WERI-Rb-1 (cell line): ENCODE measurements at regions not wholly inside any gene's neighbourhood (a gene's known extent, or its start where the extent isn't known, plus 50 kb on each side); places are given as distances from the start of the nearest gene placed in this dataset.

ENCODE experiments used
- DNase-seq: peaks from one replicate; pipeline ENCODE4 v3.0.0-alpha.2; 2020
- H3K27ac ChIP-seq: fragments of 250-450 bp; sonication (Bioruptor Pico); 2 replicates; pipeline ENCODE4 v1.5.1; 2020; ENCODE audit warnings: mild to moderate bottlenecking, moderate library complexity
- H3K27me3 ChIP-seq: fragments of 250-450 bp; sonication (Bioruptor Pico); 2 replicates; pipeline ENCODE4 v1.5.1; 2021; ENCODE audit warnings: mild to moderate bottlenecking, low read depth, moderate library complexity; ENCODE audit not compliant: insufficient read depth, severe bottlenecking
- H3K36me3 ChIP-seq: fragments of 250-450 bp; sonication (Bioruptor Pico); 2 replicates; pipeline ENCODE4 v1.5.1; 2020; ENCODE audit warnings: mild to moderate bottlenecking, moderate library complexity
- H3K4me3 ChIP-seq: 2 replicates; pipeline ENCODE4 v1.5.1; 2011; ENCODE audit warnings: low read depth, mild to moderate bottlenecking, control low read depth, low read length
- H3K9me3 ChIP-seq: fragments of 250-450 bp; sonication (Bioruptor Pico); 2 replicates; pipeline ENCODE4 v1.5.1; 2021; ENCODE audit warnings: mild to moderate bottlenecking, moderate library complexity; ENCODE audit not compliant: severe bottlenecking
- TF ChIP-seq, protein P1 (sequence below): IDR thresholded peaks from 2 replicates; pipeline ENCODE4 v1.5.1; 2011; ENCODE audit warnings: low read depth, mild to moderate bottlenecking, control low read depth, inconsistent platforms, low read length

GRCh38 chr6:40695750-40696415, 108.7 kb upstream of the LRFN2 start:
- no peak for DNase-seq
- no peak overlapping the region for H3K4me3 ChIP-seq

DNA sequence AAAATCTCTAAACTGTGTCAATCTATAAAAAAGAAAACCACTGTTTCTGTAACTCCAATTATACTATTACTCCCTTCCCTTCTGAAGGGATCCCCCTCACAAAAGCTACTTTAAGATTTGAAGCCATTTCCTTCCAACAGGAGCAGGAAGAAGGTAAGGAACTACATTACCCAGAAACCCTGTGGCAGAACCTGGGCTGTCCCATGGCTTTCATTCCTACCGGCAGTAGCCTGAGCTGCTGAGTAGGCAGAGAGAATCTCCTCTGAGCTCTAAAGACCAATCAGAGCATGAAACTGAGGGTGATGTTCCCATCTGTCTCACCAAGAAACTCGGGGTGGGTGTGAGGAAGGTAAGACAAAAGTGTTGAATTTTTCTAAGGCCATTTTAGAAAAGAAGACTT, 108.0 kb upstream of the LRFN2 start:
- TF ChIP-seq, protein P1, sequence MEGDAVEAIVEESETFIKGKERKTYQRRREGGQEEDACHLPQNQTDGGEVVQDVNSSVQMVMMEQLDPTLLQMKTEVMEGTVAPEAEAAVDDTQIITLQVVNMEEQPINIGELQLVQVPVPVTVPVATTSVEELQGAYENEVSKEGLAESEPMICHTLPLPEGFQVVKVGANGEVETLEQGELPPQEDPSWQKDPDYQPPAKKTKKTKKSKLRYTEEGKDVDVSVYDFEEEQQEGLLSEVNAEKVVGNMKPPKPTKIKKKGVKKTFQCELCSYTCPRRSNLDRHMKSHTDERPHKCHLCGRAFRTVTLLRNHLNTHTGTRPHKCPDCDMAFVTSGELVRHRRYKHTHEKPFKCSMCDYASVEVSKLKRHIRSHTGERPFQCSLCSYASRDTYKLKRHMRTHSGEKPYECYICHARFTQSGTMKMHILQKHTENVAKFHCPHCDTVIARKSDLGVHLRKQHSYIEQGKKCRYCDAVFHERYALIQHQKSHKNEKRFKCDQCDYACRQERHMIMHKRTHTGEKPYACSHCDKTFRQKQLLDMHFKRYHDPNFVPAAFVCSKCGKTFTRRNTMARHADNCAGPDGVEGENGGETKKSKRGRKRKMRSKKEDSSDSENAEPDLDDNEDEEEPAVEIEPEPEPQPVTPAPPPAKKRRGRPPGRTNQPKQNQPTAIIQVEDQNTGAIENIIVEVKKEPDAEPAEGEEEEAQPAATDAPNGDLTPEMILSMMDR: no peak
- Histone ChIP-seq H3K4me3 (no peak overlapping the region), H3K27ac (peak overlapping the region; percentile 7; the same call in 1 of the 2 replicates), H3K36me3 (no peaks in the 10 kb centered on the region), H3K9me3 (no peaks in the 10 kb centered on the region), H3K27me3 (no peaks in the 10 kb centered on the region)
- peak; percentile 65 for DNase-seq

More at GRCh38 chr6:40695750-40696415, 108.7 kb upstream of the LRFN2 start:
- Histone ChIP-seq H3K36me3 (no peaks in the 10 kb centered on the region), H3K27ac (no peak overlapping the region), H3K9me3 (no peaks in the 10 kb centered on the region), H3K27me3 (no peaks in the 10 kb centered on the region)
- TF ChIP-seq, protein P1: no peak

GRCh38 chr6:40693768-40694167, 106.6 kb upstream of the LRFN2 start:
- H3K9me3 ChIP-seq: no peaks in the 10 kb centered on the region
- no peak overlapping the region for H3K4me3 ChIP-seq
- no peaks in the 10 kb centered on the region for H3K27me3 ChIP-seq
- DNase-seq: peak; percentile 80
- peak overlapping the region; percentile 47 for H3K27ac ChIP-seq
- TF ChIP-seq, protein P1: no peak
- no peaks in the 10 kb centered on the region for H3K36me3 ChIP-seq

DNA sequence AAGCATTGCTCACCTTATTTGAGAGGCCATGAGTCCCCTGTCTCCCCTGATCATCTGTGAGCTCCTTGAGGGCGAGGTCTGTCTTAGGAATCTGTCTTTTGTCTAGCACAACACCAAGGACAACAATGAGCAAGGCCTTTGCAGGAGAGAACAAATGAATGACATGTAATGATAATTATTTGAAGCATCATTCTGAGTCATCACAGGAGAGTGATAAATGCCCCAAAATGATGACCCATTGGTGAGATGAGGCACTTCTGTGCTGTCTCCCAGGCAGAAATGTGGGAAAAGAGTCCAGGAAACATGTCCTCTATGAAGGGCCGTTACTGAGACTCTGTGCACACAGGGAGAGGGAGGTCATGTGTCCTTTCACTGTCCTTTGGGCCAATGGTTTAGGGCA, 105.2 kb upstream of the LRFN2 start:
- TF ChIP-seq, protein P1: no peak
- no peaks in the 10 kb centered on the region for H3K36me3 ChIP-seq
- no peaks in the 10 kb centered on the region for H3K9me3 ChIP-seq
- no peak for DNase-seq
- no peak overlapping the region for H3K4me3 ChIP-seq
- H3K27ac ChIP-seq: no peak overlapping the region; the same call in 1 of the 2 replicates
- H3K27me3 ChIP-seq: no peaks in the 10 kb centered on the region

DNA sequence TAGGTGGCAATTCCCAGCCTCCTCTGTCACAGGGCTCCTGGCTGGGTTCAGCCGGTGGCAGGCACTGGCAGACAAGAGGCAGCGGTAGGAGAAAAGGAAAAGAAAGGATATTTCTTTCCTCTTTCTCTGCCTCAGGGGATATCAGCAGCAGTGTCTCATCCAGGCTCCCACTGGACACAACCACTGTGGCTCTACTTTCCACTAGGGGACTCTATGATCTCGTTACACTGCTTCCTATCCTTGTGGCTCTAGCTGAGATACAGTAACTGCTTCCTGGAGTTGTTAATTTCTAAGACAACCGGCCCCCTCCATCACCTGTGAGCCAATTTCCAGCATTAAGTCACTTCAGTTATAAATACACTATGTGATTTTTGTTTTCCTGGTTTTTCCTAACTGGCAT, 102.0 kb upstream of the LRFN2 start:
- TF ChIP-seq, protein P1: peak; percentile 59
- peaks cover 6% of the 10 kb centered on the region for H3K9me3 ChIP-seq
- H3K4me3 ChIP-seq: no peak overlapping the region
- DNase-seq: no peak
- H3K27ac ChIP-seq: no peak overlapping the region
- H3K36me3 ChIP-seq: no peaks in the 10 kb centered on the region
- no peaks in the 10 kb centered on the region for H3K27me3 ChIP-seq
